Jurkat, Clone E6-1 (cell line): ENCODE measurements at regions not wholly inside any gene's neighbourhood (a gene's known extent, or its start where the extent isn't known, plus 50 kb on each side); places are given as distances from the start of the nearest gene placed in this dataset.
A peak's percentile ranks its signal among the peaks of the same experiment; 100 is the strongest.

ENCODE experiments used
- DNase-seq: peaks from one replicate; pipeline ENCODE4 v3.0.0-alpha.2; 2011; ENCODE audit warnings: low read depth, low spot score
- H3K4me3 ChIP-seq: 2 replicates; pipeline ENCODE4 v1.5.1; 2011; ENCODE audit warnings: mild to moderate bottlenecking, low read length, control low read depth, moderate library complexity

- no peak overlapping the region for H3K4me3 ChIP-seq
- no peak for DNase-seq
These were observed 133.3 kb upstream of the IPO9 start for GRCh38 chr1:201695607-201696006.

- DNase-seq: no peak
- H3K4me3 ChIP-seq: no peak overlapping the region
These were observed 132.7 kb upstream of the IPO9 start for GRCh38 chr1:201696217-201696761.

- H3K4me3 ChIP-seq: no peak overlapping the region
- no peak for DNase-seq
These were observed 131.8 kb upstream of the IPO9 start for GRCh38 chr1:201697174-201697573.

- H3K4me3 ChIP-seq: no peak overlapping the region
- DNase-seq: no peak
These were observed 127.1 kb upstream of the IPO9 start for GRCh38 chr1:201701831-201702230.

- DNase-seq: peak; percentile 34
These were observed 126.0 kb upstream of the IPO9 start for GRCh38 chr1:201702936-201703335.

GRCh38 chr1:201703621-201704438 is 125.1 kb upstream of the IPO9 start:
- DNase-seq: peak; percentile 60
- no peak overlapping the region for H3K4me3 ChIP-seq

More at GRCh38 chr1:201702936-201703335, 126.0 kb upstream of the IPO9 start:
- no peak overlapping the region for H3K4me3 ChIP-seq

GRCh38 chr1:201704439-201704792 is 124.5 kb upstream of the IPO9 start:
- DNase-seq: no peak
- H3K4me3 ChIP-seq: no peak overlapping the region

- no peak for DNase-seq
- H3K4me3 ChIP-seq: no peak overlapping the region
These were observed 123.6 kb upstream of the IPO9 start for GRCh38 chr1:201705389-201705788.

- no peak overlapping the region for H3K4me3 ChIP-seq
These were observed 122.8 kb upstream of the IPO9 start for GRCh38 chr1:201706109-201706508.

GRCh38 chr1:201707027-201707426 is 121.9 kb upstream of the IPO9 start:
- H3K4me3 ChIP-seq: no peak overlapping the region
- DNase-seq: no peak

More at GRCh38 chr1:201706109-201706508, 122.8 kb upstream of the IPO9 start:
- DNase-seq: no peak

- no peak overlapping the region for H3K4me3 ChIP-seq
- DNase-seq: no peak
These were observed 121.3 kb upstream of the IPO9 start for GRCh38 chr1:201707656-201708055.

- no peak overlapping the region for H3K4me3 ChIP-seq
- peak; percentile 73 for DNase-seq
These were observed 120.9 kb upstream of the IPO9 start for GRCh38 chr1:201708085-201708512.

GRCh38 chr1:201708691-201709090 is 120.3 kb upstream of the IPO9 start:
- DNase-seq: no peak
- no peak overlapping the region for H3K4me3 ChIP-seq

- no peak overlapping the region for H3K4me3 ChIP-seq
- peak; percentile 41 for DNase-seq
These were observed 119.2 kb upstream of the IPO9 start for GRCh38 chr1:201709564-201710295.

GRCh38 chr1:201710632-201711597 is 118.0 kb upstream of the IPO9 start:
- H3K4me3 ChIP-seq: no peak overlapping the region
- no peak for DNase-seq

GRCh38 chr1:201711811-201712210 is 117.1 kb upstream of the IPO9 start:
- H3K4me3 ChIP-seq: no peak overlapping the region
- DNase-seq: no peak

GRCh38 chr1:201712387-201713085 is 116.4 kb upstream of the IPO9 start:
- no peak overlapping the region for H3K4me3 ChIP-seq
- DNase-seq: no peak

GRCh38 chr1:201713086-201713810 is 115.7 kb upstream of the IPO9 start:
- no peak for DNase-seq
- H3K4me3 ChIP-seq: no peak overlapping the region
